Stimulated activated CD4-positive, alpha-beta T cell treated with anti-CD3 and anti-CD28 coated beads, Interleukin-4, amount 100 ng/mL, for 4 hours (primary cell): ENCODE measurements at regions not wholly inside any gene's neighbourhood (a gene's known extent, or its start where the extent isn't known, plus 50 kb on each side); places are given as distances from the start of the nearest gene placed in this dataset.

Source experiments
- DNase-seq, 2 experiments: peaks; one replicate each; pipeline ENCODE4 v3.0.0-alpha.2; 2020

GRCh38 chr4:14669371-14669770 lies 332.9 kb upstream of the CPEB2 start:
- DNase-seq: no peak

- no peak for DNase-seq
Observed at GRCh38 chr4:14671146-14671545, 331.1 kb upstream of the CPEB2 start.

GRCh38 chr4:14675279-14675985 lies 326.8 kb upstream of the CPEB2 start:
- no peak for DNase-seq

GRCh38 chr4:14679906-14680305 lies 322.4 kb upstream of the CPEB2 start:
- no peak for DNase-seq

- DNase-seq: no peak
Observed at GRCh38 chr4:14681330-14681729, 321.0 kb upstream of the CPEB2 start.

- DNase-seq: no peak
Observed at GRCh38 chr4:14693728-14694127, 308.6 kb upstream of the CPEB2 start.

- DNase-seq: no peak
Observed at GRCh38 chr4:14695095-14695845, 307.0 kb upstream of the CPEB2 start.

GRCh38 chr4:14700083-14700482 lies 302.2 kb upstream of the CPEB2 start:
- DNase-seq: no peak

GRCh38 chr4:14700544-14700943 lies 301.7 kb upstream of the CPEB2 start:
- no peak for DNase-seq

- no peak for DNase-seq
Observed at GRCh38 chr4:14701389-14701788, 300.9 kb upstream of the CPEB2 start.

GRCh38 chr4:14701896-14702295 lies 300.4 kb upstream of the CPEB2 start:
- no peak for DNase-seq

- no peak for DNase-seq
Observed at GRCh38 chr4:14708574-14708973, 293.7 kb upstream of the CPEB2 start.

- no peak for DNase-seq
Observed at GRCh38 chr4:14711259-14711658, 291.0 kb upstream of the CPEB2 start.

GRCh38 chr4:14716691-14717090 lies 285.6 kb upstream of the CPEB2 start:
- DNase-seq: no peak

- DNase-seq: no peak
Observed at GRCh38 chr4:14719053-14719452, 283.2 kb upstream of the CPEB2 start.

GRCh38 chr4:14726441-14726840 lies 275.8 kb upstream of the CPEB2 start:
- no peak for DNase-seq

- DNase-seq: no peak
Observed at GRCh38 chr4:14726877-14727361, 275.4 kb upstream of the CPEB2 start.

- DNase-seq: no peak
Observed at GRCh38 chr4:14729282-14730000, 272.8 kb upstream of the CPEB2 start.

GRCh38 chr4:14742054-14742453 lies 260.2 kb upstream of the CPEB2 start:
- DNase-seq: no peak

- no peak for DNase-seq
Observed at GRCh38 chr4:14743172-14743571, 259.1 kb upstream of the CPEB2 start.

- no peak for DNase-seq
Observed at GRCh38 chr4:14743601-14744000, 258.7 kb upstream of the CPEB2 start.

GRCh38 chr4:14744346-14744745 lies 257.9 kb upstream of the CPEB2 start:
- no peak for DNase-seq

GRCh38 chr4:14749910-14750309 lies 252.4 kb upstream of the CPEB2 start:
- peak in 1 of 2 experiments; percentile 5 for DNase-seq
